ENCODE measurements at regions not wholly inside any gene's neighbourhood (a gene's known extent, or its start where the extent isn't known, plus 50 kb on each side); places are given as distances from the start of the nearest gene placed in this dataset.
"Not testable (repeated sequence)": the region's sequence is repeated elsewhere in the genome, so short reads cannot be mapped to it uniquely, and the experiment has no call there.

DNA sequence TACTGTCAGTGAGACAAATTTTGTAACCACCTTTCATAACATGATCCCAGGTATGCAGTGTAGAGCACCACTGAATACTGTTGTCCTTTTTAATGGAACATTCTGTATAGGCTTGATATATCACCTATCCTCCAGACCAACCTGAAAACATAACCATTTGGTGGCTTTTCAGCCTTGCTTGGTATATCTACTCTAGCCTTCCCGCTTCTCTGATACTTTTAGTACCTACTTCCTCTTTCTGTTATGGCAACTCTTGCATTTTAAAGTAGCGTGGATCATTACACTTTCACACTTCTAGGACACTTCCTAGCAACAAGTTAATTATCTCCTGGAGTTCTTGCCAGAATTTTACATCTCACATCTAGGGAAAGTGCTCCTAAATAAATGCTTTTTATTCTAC is 226.6 kb upstream of the ROBO1 start:
- no peaks in the 10 kb centered on the region for H3K27me3 Mint-ChIP-seq
- no peak overlapping the region for H3K4me3 Mint-ChIP-seq
- POLR2A ChIA-PET = no interaction called here
- ATAC-seq (ENCODE audit: low read depth) (no peak), DNase-seq (no peak)
- no peak overlapping the region for H3K27ac Mint-ChIP-seq
- H3K36me3 Mint-ChIP-seq = no peaks in the 10 kb centered on the region
- no peaks in the 10 kb centered on the region for H3K4me1 Mint-ChIP-seq
- peaks cover 1% of the 10 kb centered on the region for H3K9me3 Mint-ChIP-seq

- Mint-ChIP-seq H3K9me3 (no peaks in the 10 kb centered on the region), H3K4me3 (no peak overlapping the region), H3K27ac (no peak overlapping the region), H3K36me3 (no peaks in the 10 kb centered on the region), H3K27me3 (no peaks in the 10 kb centered on the region), H3K4me1 (no peaks in the 10 kb centered on the region)
- ATAC-seq (ENCODE audit: low read depth) = no peak
- no peak for DNase-seq
- POLR2A ChIA-PET = no interaction called here
These were observed 218.5 kb upstream of the ROBO1 start for GRCh38 chr3:79986338-79986737.

GRCh38 chr3:79985816-79986215 is 218.0 kb upstream of the ROBO1 start:
- Mint-ChIP-seq H3K36me3 (no peaks in the 10 kb centered on the region), H3K27me3 (no peaks in the 10 kb centered on the region), H3K4me3 (no peak overlapping the region)

GRCh38 chr3:79983118-79983517 is 215.3 kb upstream of the ROBO1 start:
- Mint-ChIP-seq H3K27ac (no peak overlapping the region), H3K4me1 (no peaks in the 10 kb centered on the region), H3K27me3 (no peaks in the 10 kb centered on the region), H3K4me3 (no peak overlapping the region), H3K9me3 (no peaks in the 10 kb centered on the region), H3K36me3 (no peaks in the 10 kb centered on the region)
- ATAC-seq (ENCODE audit: low read depth) (no peak), DNase-seq (no peak)
- POLR2A ChIA-PET = no interaction called here

More at GRCh38 chr3:79985816-79986215, 218.0 kb upstream of the ROBO1 start:
- Mint-ChIP-seq H3K27ac (no peak overlapping the region), H3K4me1 (no peaks in the 10 kb centered on the region), H3K9me3 (no peaks in the 10 kb centered on the region)
- ATAC-seq (ENCODE audit: low read depth) = no peak
- POLR2A ChIA-PET = no interaction called here
- DNase-seq = no peak

GRCh38 chr3:79979990-79980389 is 212.2 kb upstream of the ROBO1 start:
- Mint-ChIP-seq H3K9me3 (peaks cover 1% of the 10 kb centered on the region), H3K36me3 (no peaks in the 10 kb centered on the region), H3K4me3 (no peak overlapping the region), H3K4me1 (no peaks in the 10 kb centered on the region), H3K27me3 (no peaks in the 10 kb centered on the region), H3K27ac (no peak overlapping the region)
- POLR2A ChIA-PET = no interaction called here
- ATAC-seq (ENCODE audit: low read depth) (no peak), DNase-seq (no peak)

GRCh38 chr3:79976466-79976865 is 208.7 kb upstream of the ROBO1 start:
- POLR2A ChIA-PET = no interaction called here
- Mint-ChIP-seq H3K4me3 (no peak overlapping the region), H3K4me1 (no peaks in the 10 kb centered on the region), H3K27me3 (no peaks in the 10 kb centered on the region), H3K27ac (no peak overlapping the region), H3K9me3 (peaks cover 3% of the 10 kb centered on the region), H3K36me3 (no peaks in the 10 kb centered on the region)
- ATAC-seq (ENCODE audit: low read depth) (no peak), DNase-seq (no peak)

DNA sequence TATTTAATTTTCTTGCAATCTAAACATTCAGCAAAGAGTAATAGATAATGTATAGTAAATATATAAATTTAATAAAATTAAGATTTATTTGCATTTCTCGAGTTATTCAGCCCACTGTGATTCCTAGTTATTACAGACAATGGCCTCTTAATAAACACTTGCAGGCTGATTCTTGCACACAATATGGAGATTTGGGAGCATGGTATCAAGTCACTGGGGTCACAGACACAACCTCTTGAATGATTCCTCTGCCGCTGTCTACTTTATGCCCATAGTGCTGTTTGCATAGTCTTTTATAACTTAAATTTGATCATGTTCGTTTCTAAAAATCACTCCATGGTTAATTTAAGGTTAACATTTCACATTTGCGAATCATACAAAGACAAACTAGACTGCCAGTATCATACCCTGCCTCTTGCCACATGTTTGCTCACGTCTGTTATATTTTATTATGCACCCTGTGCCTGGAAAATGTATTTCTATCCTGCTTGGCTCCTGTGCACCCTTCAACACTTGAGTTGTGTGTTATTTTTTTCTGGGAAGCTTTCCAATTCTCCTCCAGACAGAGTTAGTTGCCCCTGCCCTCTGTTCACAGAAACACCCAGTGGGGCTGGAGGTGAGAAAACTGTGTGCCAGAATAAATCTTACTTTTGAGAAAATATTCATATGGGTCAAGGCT is 206.3 kb upstream of the ROBO1 start:
- Mint-ChIP-seq H3K27ac (no peak overlapping the region), H3K4me1 (no peaks in the 10 kb centered on the region), H3K36me3 (no peaks in the 10 kb centered on the region), H3K4me3 (no peak overlapping the region), H3K9me3 (peaks cover 3% of the 10 kb centered on the region), H3K27me3 (no peaks in the 10 kb centered on the region)
- ATAC-seq (ENCODE audit: low read depth) = no peak
- POLR2A ChIA-PET = no interaction called here
- DNase-seq = no peak

DNA sequence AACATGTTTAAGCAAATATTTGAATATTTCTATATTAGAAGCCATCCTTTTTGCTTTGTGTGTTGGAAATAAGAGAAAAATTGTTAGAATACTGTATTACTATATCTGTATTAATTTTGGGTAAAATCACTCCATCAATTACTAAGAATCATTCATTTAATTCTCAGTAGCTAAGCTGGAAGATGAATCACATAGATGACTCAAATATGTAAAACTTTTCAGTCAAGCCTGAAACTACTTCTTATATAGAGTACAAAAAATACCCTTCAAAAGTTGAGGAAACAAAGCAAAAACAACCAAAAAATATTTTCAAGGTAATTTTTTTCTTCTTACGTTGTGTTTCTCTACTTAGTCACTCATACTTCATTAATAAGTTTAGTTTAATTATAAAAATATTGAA is 205.7 kb upstream of the ROBO1 start:
- Mint-ChIP-seq H3K4me3 (no peak overlapping the region), H3K4me1 (no peaks in the 10 kb centered on the region), H3K36me3 (no peaks in the 10 kb centered on the region), H3K27ac (no peak overlapping the region), H3K27me3 (no peaks in the 10 kb centered on the region), H3K9me3 (peaks cover 4% of the 10 kb centered on the region)
- no peak for DNase-seq
- POLR2A ChIA-PET = no interaction called here
- ATAC-seq (ENCODE audit: low read depth) = no peak

- ATAC-seq (ENCODE audit: low read depth) = no peak
- POLR2A ChIA-PET = no interaction called here
These were observed 200.6 kb upstream of the ROBO1 start for GRCh38 chr3:79968418-79968817.

DNA sequence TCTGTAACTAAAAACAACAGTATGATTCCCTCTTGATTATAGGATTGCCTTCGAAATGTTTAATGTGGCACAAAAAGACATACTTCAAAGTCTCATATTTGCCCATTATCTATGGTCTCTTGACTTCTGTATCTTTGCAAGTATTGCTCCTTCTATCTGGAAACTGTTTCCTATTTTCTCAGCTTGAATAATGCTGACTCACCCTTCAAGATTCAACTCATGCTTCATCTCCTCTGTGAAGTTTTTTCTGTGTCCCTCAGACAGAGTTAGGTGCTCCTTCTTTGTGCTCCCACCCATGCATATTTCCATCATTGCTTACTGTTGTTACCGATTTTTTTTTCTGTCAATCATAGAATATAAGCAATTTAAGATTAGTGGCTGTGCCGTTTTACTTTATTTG is 192.8 kb upstream of the ROBO1 start:
- H3K27me3 Mint-ChIP-seq = no peaks in the 10 kb centered on the region
- no peak overlapping the region for H3K27ac Mint-ChIP-seq
- no peaks in the 10 kb centered on the region for H3K4me1 Mint-ChIP-seq
- H3K9me3 Mint-ChIP-seq = peaks cover 5% of the 10 kb centered on the region
- no peak for DNase-seq
- ATAC-seq (ENCODE audit: low read depth) = no peak
- H3K36me3 Mint-ChIP-seq = no peaks in the 10 kb centered on the region
- no peak overlapping the region for H3K4me3 Mint-ChIP-seq
- POLR2A ChIA-PET = no interaction called here

More at GRCh38 chr3:79968418-79968817, 200.6 kb upstream of the ROBO1 start:
- H3K27ac Mint-ChIP-seq = no peak overlapping the region
- peaks cover 3% of the 10 kb centered on the region for H3K9me3 Mint-ChIP-seq
- no peaks in the 10 kb centered on the region for H3K27me3 Mint-ChIP-seq
- H3K36me3 Mint-ChIP-seq = no peaks in the 10 kb centered on the region
- H3K4me3 Mint-ChIP-seq = no peak overlapping the region
- no peak for DNase-seq
- no peaks in the 10 kb centered on the region for H3K4me1 Mint-ChIP-seq

DNA sequence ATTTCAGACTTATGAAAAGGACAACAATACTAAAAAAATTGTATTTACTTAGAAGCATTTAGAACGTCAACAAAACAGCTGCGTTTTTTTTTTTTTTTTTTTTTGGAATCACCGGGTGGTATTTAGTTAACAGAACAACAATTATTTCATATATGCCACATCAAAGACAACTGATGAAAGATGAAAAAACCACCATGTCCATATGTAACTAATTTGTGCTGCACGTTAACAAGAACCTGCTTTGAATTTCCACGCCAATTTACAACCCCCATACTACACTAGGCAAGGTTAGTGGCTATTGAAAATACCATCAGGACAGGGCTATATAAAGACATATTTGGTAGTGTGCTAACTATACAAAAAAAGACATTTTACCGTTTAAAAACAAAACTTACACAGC is 189.3 kb upstream of the ROBO1 start:
- Mint-ChIP-seq H3K36me3 (no peaks in the 10 kb centered on the region), H3K4me3 (no peak overlapping the region)

DNA sequence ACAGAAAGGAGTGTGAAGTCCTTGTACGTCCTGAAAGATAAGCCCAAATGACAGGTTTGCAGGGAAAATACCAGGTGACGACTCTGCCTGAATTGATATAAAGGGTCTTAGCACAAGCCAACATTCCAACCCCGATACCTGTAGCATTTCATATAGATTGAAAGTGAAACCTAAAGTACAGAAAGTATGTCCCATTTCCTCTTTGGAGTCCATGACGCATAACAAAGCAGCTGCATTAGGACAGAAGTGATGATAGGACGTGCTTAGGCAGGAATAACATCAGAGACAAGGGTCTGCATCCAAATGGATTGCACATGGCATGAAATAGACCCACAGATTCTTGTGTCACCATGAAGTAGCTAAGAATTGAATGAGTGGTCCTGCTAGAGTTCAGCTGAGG is 187.0 kb upstream of the ROBO1 start:
- Mint-ChIP-seq H3K4me3 (no peak overlapping the region), H3K4me1 (no peaks in the 10 kb centered on the region), H3K9me3 (peaks cover 6% of the 10 kb centered on the region), H3K27ac (no peak overlapping the region), H3K27me3 (no peaks in the 10 kb centered on the region), H3K36me3 (no peaks in the 10 kb centered on the region)
- POLR2A ChIA-PET = no interaction called here
- DNase-seq (no peak), ATAC-seq (ENCODE audit: low read depth) (no peak)

More for the DNA sequence above, 189.3 kb upstream of the ROBO1 start:
- no peak for DNase-seq
- Mint-ChIP-seq H3K27me3 (no peaks in the 10 kb centered on the region), H3K4me1 (no peaks in the 10 kb centered on the region), H3K9me3 (peaks cover 5% of the 10 kb centered on the region), H3K27ac (no peak overlapping the region)
- ATAC-seq (ENCODE audit: low read depth) = no peak
- POLR2A ChIA-PET = no interaction called here

DNA sequence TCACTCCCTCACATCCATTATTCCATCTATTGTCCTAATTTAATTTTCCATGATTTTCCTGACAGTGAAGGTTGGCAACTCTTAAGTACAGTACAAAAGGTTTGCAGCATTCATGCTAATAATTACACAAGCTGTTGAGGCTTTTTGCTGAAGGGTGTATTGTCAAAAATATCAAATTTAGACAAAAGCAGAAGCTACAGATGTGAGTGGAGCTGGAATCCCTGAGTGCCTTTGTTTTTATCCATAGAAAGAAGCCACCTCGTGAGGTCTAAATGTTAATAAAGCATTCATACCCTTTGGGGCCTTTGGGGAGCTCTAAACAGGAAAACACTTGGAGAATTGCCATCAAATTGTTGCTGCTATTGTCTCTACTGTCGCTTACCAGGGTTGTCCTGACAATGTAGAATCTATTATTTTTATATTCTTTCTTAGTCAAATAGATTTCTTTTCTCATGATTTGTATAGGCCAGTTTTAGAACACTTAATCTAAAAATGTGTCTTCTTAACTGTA is 185.8 kb upstream of the ROBO1 start:
- DNase-seq = no peak
- POLR2A ChIA-PET = no interaction called here
- ATAC-seq (ENCODE audit: low read depth) = no peak
- peaks cover 6% of the 10 kb centered on the region for H3K9me3 Mint-ChIP-seq
- no peak overlapping the region for H3K27ac Mint-ChIP-seq
- H3K4me3 Mint-ChIP-seq = no peak overlapping the region
- no peaks in the 10 kb centered on the region for H3K4me1 Mint-ChIP-seq
- no peaks in the 10 kb centered on the region for H3K36me3 Mint-ChIP-seq
- no peaks in the 10 kb centered on the region for H3K27me3 Mint-ChIP-seq

DNA sequence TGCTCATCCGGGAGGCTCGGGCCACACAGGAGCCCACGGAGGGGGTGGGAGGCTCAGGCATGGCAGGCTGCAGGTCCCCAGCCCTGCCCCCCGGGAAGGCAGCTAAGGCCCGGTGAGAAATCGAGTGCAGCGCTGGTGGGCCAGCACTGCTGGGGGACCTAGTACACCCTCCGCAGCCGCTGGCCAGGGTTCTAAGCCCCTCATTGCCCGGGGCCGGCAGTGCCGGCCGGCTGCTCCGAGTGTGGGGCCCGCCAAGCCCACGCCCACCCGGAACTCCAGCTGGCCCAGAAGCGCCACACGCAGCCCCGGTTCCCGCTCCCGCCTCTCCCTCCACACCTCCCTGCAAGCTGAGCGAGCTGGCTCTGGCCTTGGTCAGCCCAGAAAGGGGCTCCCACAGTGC is 183.6 kb upstream of the ROBO1 start:
- H3K36me3 Mint-ChIP-seq; H3K4me3 Mint-ChIP-seq; H3K27me3 Mint-ChIP-seq; H3K27ac Mint-ChIP-seq; H3K9me3 Mint-ChIP-seq; DNase-seq; POLR2A ChIA-PET; ATAC-seq (ENCODE audit: low read depth); H3K4me1 Mint-ChIP-seq: not testable (repeated sequence)

DNA sequence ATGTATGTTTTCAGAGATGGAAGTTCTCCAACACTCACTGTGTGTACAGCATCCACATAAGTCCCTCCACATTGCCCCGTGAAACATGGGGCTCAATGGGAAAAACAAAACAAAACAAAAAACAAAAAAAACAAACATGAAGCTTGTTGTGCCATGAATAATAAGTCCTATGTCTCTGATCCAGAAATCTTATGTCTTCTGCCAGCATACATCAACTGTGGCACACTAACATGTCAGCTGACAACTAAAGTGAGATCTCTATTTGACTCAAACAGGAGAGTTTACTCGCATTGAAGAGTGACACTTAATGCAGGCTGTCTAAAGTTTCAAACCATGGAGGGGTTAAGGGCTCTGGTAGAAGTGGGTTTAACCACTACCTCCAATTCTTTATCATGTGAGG is 180.2 kb upstream of the ROBO1 start:
- no peak for DNase-seq
- H3K27ac Mint-ChIP-seq = no peak overlapping the region
- H3K36me3 Mint-ChIP-seq = no peaks in the 10 kb centered on the region
- peaks cover 3% of the 10 kb centered on the region for H3K9me3 Mint-ChIP-seq
- ATAC-seq (ENCODE audit: low read depth) = no peak
- no peak overlapping the region for H3K4me3 Mint-ChIP-seq
- H3K27me3 Mint-ChIP-seq = peaks cover 2% of the 10 kb centered on the region
- POLR2A ChIA-PET = no interaction called here
- H3K4me1 Mint-ChIP-seq = no peaks in the 10 kb centered on the region
